ENCODE measurements at regions not wholly inside any gene's neighbourhood (a gene's known extent, or its start where the extent isn't known, plus 50 kb on each side); places are given as distances from the start of the nearest gene placed in this dataset.
"Not testable (repeated sequence)": the region's sequence is repeated elsewhere in the genome, so short reads cannot be mapped to it uniquely, and the experiment has no call there.

GRCh38 chr20:52427960-52428359 is 236.4 kb upstream of the ZFP64 start:
- no peaks in the 10 kb centered on the region for H3K36me3 ChIP-seq
- H3K4me1 ChIP-seq = no peaks in the 10 kb centered on the region
- Mint-ChIP-seq H3K27ac (no peak overlapping the region), H3K4me3 (no peak overlapping the region), H3K4me1 (no peaks in the 10 kb centered on the region), H3K9me3 (peaks cover 4% of the 10 kb centered on the region), H3K36me3 (no peaks in the 10 kb centered on the region), H3K27me3 (ENCODE audit: insufficient read depth, low read depth) (peaks cover 11% of the 10 kb centered on the region)
- H3K27me3 ChIP-seq = no peaks in the 10 kb centered on the region
- no peaks in the 10 kb centered on the region for H3K9me3 ChIP-seq (ENCODE audit: low read depth)
- H3K9ac ChIP-seq = no peak overlapping the region
- H3K4me3 ChIP-seq = no peak overlapping the region
- H2AFZ ChIP-seq (replicated peaks) = no peak overlapping the region
- TF ChIP-seq EZH2 (IDR thresholded peaks at IDR 0.05) (no peak), CTCF (IDR thresholded peaks at IDR 0.05) (no peak), EZH2phosphoT487 (IDR thresholded peaks at IDR 0.05) (no peak)
- H3K4me2 ChIP-seq = no peak overlapping the region
- no peaks in the 10 kb centered on the region for H3K79me2 ChIP-seq (ENCODE audit: low read depth)
- no peaks in the 10 kb centered on the region for H4K20me1 ChIP-seq (ENCODE audit: low read depth)
- H3F3A ChIP-seq (ENCODE audit: low read depth) = no peaks in the 10 kb centered on the region
- no peak overlapping the region for H3K27ac ChIP-seq
- no peak for DNase-seq (ENCODE audit: low spot score)

GRCh38 chr20:52426856-52427255 is 235.3 kb upstream of the ZFP64 start:
- Histone ChIP-seq H3K9ac (no peak overlapping the region), H4K20me1 (ENCODE audit: low read depth) (no peaks in the 10 kb centered on the region), H3K27ac (no peak overlapping the region), H3F3A (ENCODE audit: low read depth) (no peaks in the 10 kb centered on the region), H3K4me1 (no peaks in the 10 kb centered on the region), H3K79me2 (ENCODE audit: low read depth) (no peaks in the 10 kb centered on the region), H3K27me3 (no peaks in the 10 kb centered on the region), H3K9me3 (ENCODE audit: low read depth) (no peaks in the 10 kb centered on the region), H3K4me3 (no peak overlapping the region), H2AFZ (replicated peaks) (no peak overlapping the region), H3K4me2 (no peak overlapping the region), H3K36me3 (no peaks in the 10 kb centered on the region)
- no peaks in the 10 kb centered on the region for H3K4me1 Mint-ChIP-seq
- H3K36me3 Mint-ChIP-seq = no peaks in the 10 kb centered on the region
- H3K27me3 Mint-ChIP-seq (ENCODE audit: insufficient read depth, low read depth) = peaks cover 11% of the 10 kb centered on the region
- no peak overlapping the region for H3K27ac Mint-ChIP-seq
- H3K4me3 Mint-ChIP-seq = no peak overlapping the region
- H3K9me3 Mint-ChIP-seq = peaks cover 4% of the 10 kb centered on the region
- DNase-seq (ENCODE audit: low spot score) = no peak
- no peak for TF ChIP-seq EZH2 (IDR thresholded peaks at IDR 0.05)
- TF ChIP-seq CTCF (IDR thresholded peaks at IDR 0.05) = no peak

- Histone ChIP-seq H2AFZ (replicated peaks) (no peak overlapping the region), H3K9me3 (ENCODE audit: low read depth) (no peaks in the 10 kb centered on the region), H3K4me1 (no peaks in the 10 kb centered on the region), H3K36me3 (no peaks in the 10 kb centered on the region), H3K9ac (no peak overlapping the region), H3K27ac (no peak overlapping the region), H3K4me2 (no peak overlapping the region), H4K20me1 (ENCODE audit: low read depth) (no peaks in the 10 kb centered on the region), H3F3A (ENCODE audit: low read depth) (no peaks in the 10 kb centered on the region), H3K4me3 (no peak overlapping the region), H3K79me2 (ENCODE audit: low read depth) (no peaks in the 10 kb centered on the region), H3K27me3 (no peaks in the 10 kb centered on the region)
- Mint-ChIP-seq H3K4me1 (no peaks in the 10 kb centered on the region), H3K27ac (no peak overlapping the region), H3K9me3 (peaks cover 4% of the 10 kb centered on the region), H3K36me3 (no peaks in the 10 kb centered on the region), H3K4me3 (no peak overlapping the region), H3K27me3 (ENCODE audit: insufficient read depth, low read depth) (peaks cover 11% of the 10 kb centered on the region)
- DNase-seq (ENCODE audit: low spot score) = no peak
- TF ChIP-seq CTCF (IDR thresholded peaks at IDR 0.05) (no peak), EZH2 (IDR thresholded peaks at IDR 0.05) (no peak), EZH2phosphoT487 (IDR thresholded peaks at IDR 0.05) (no peak)
These were observed 234.1 kb upstream of the ZFP64 start for GRCh38 chr20:52425701-52426100.

GRCh38 chr20:52425253-52425652 is 233.7 kb upstream of the ZFP64 start:
- TF ChIP-seq CTCF (IDR thresholded peaks at IDR 0.05) = no peak
- no peak for TF ChIP-seq EZH2 (IDR thresholded peaks at IDR 0.05)
- no peak for TF ChIP-seq EZH2phosphoT487 (IDR thresholded peaks at IDR 0.05)
- Histone ChIP-seq H3K9me3 (ENCODE audit: low read depth) (no peaks in the 10 kb centered on the region), H3K4me1 (no peaks in the 10 kb centered on the region), H4K20me1 (ENCODE audit: low read depth) (no peaks in the 10 kb centered on the region), H3K4me2 (no peak overlapping the region), H3K4me3 (no peak overlapping the region), H3K27ac (no peak overlapping the region), H3K9ac (no peak overlapping the region), H3K79me2 (ENCODE audit: low read depth) (no peaks in the 10 kb centered on the region), H3K27me3 (no peaks in the 10 kb centered on the region), H3K36me3 (no peaks in the 10 kb centered on the region), H2AFZ (replicated peaks) (no peak overlapping the region), H3F3A (ENCODE audit: low read depth) (no peaks in the 10 kb centered on the region)
- H3K27me3 Mint-ChIP-seq (ENCODE audit: insufficient read depth, low read depth) = peaks cover 11% of the 10 kb centered on the region
- peaks cover 4% of the 10 kb centered on the region for H3K9me3 Mint-ChIP-seq
- H3K4me1 Mint-ChIP-seq = no peaks in the 10 kb centered on the region
- DNase-seq (ENCODE audit: low spot score) = no peak
- no peak overlapping the region for H3K4me3 Mint-ChIP-seq
- no peaks in the 10 kb centered on the region for H3K36me3 Mint-ChIP-seq
- H3K27ac Mint-ChIP-seq = no peak overlapping the region

DNA sequence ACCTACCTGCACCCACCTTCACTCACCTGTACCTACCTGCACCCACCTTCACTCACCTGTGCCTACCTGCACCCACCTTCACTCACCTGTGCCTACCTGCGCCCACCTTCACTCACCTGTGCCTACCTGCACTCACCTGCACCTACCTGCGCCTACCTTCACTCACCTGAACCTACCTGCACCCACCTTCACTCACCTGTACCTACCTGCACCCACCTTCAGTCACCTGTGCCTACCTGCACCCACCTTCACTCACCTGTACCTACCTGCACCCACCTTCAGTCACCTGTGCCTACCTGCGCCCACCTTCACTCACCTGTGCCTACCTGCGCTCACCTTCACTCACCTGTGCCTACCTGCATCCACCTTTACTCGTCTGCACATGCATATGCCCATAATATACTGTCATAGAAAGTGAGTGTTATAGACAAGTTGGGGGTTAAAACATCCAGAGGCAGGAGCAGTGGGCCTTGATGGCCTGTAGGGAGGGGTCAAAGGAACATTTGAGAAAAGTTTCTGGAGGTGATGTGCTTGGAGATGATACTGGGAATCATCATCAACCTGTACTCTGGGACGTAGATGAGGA is 232.9 kb upstream of the ZFP64 start:
- not testable (repeated sequence) for H3K79me2 ChIP-seq (ENCODE audit: low read depth); H3K9me3 Mint-ChIP-seq; H3K36me3 Mint-ChIP-seq; H2AFZ ChIP-seq (replicated peaks); H3K27me3 ChIP-seq; H3K4me2 ChIP-seq; H3K4me1 ChIP-seq; H3K9me3 ChIP-seq (ENCODE audit: low read depth); H3K4me3 ChIP-seq; H3K27ac ChIP-seq; H4K20me1 ChIP-seq (ENCODE audit: low read depth); H3K36me3 ChIP-seq; H3K9ac ChIP-seq; H3F3A ChIP-seq (ENCODE audit: low read depth); H3K4me1 Mint-ChIP-seq; H3K27ac Mint-ChIP-seq; DNase-seq (ENCODE audit: low spot score); H3K4me3 Mint-ChIP-seq
- peaks cover 11% of the 10 kb centered on the region for H3K27me3 Mint-ChIP-seq (ENCODE audit: insufficient read depth, low read depth)
